Epithelial cell of proximal tubule (primary cell): ENCODE measurements at regions not wholly inside any gene's neighbourhood (a gene's known extent, or its start where the extent isn't known, plus 50 kb on each side); places are given as distances from the start of the nearest gene placed in this dataset.
A peak's percentile ranks its signal among the peaks of the same experiment; 100 is the strongest.

Experiments used
- DNase-seq: peaks from one replicate; pipeline ENCODE4 v3.0.0-alpha.2; 2011; ENCODE audit warnings: low read depth
- H3K4me3 ChIP-seq: 2 replicates; pipeline ENCODE4 v1.5.1; 2011; ENCODE audit warnings: low read depth, mild to moderate bottlenecking, low read length
- TF ChIP-seq, protein P1 (sequence below): conservative IDR thresholded peaks from 2 replicates; pipeline ENCODE4 v1.5.1; 2012; ENCODE audit warnings: low read depth, mild to moderate bottlenecking, low read length

- TF ChIP-seq, protein P1, sequence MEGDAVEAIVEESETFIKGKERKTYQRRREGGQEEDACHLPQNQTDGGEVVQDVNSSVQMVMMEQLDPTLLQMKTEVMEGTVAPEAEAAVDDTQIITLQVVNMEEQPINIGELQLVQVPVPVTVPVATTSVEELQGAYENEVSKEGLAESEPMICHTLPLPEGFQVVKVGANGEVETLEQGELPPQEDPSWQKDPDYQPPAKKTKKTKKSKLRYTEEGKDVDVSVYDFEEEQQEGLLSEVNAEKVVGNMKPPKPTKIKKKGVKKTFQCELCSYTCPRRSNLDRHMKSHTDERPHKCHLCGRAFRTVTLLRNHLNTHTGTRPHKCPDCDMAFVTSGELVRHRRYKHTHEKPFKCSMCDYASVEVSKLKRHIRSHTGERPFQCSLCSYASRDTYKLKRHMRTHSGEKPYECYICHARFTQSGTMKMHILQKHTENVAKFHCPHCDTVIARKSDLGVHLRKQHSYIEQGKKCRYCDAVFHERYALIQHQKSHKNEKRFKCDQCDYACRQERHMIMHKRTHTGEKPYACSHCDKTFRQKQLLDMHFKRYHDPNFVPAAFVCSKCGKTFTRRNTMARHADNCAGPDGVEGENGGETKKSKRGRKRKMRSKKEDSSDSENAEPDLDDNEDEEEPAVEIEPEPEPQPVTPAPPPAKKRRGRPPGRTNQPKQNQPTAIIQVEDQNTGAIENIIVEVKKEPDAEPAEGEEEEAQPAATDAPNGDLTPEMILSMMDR, result peak; percentile 63
- no peak overlapping the region for H3K4me3 ChIP-seq
- DNase-seq, result peak; percentile 77
These were observed 85.7 kb downstream of the COPS8 start for GRCh38 chr2:237171396-237171795.

DNA sequence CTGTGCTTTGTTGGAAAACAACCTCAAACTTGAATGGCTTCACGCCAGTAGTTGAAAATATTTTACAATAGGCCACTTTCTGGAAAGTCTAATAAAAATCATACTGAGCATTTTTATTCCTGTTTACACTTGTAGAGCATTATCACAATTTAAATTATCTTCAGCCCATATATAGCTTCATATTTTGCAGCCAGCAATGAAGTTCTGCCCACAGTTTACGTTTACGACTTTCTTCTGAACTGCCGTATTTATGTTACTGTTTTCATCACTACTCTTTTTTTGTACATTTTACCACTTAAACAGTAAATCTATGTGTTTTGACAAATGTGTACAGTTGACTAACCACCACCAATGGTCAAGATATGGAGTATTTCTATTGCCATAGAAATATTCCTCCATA, 86.2 kb downstream of the COPS8 start:
- no peak for DNase-seq
- H3K4me3 ChIP-seq, result no peak overlapping the region
- TF ChIP-seq, protein P1, result no peak

- TF ChIP-seq, protein P1, result no peak
- no peak for DNase-seq
- no peak overlapping the region for H3K4me3 ChIP-seq
These were observed 91.4 kb downstream of the COPS8 start for GRCh38 chr2:237177052-237177451.

GRCh38 chr2:237177986-237178385, 92.3 kb downstream of the COPS8 start:
- no peak overlapping the region for H3K4me3 ChIP-seq
- TF ChIP-seq, protein P1, result no peak

DNA sequence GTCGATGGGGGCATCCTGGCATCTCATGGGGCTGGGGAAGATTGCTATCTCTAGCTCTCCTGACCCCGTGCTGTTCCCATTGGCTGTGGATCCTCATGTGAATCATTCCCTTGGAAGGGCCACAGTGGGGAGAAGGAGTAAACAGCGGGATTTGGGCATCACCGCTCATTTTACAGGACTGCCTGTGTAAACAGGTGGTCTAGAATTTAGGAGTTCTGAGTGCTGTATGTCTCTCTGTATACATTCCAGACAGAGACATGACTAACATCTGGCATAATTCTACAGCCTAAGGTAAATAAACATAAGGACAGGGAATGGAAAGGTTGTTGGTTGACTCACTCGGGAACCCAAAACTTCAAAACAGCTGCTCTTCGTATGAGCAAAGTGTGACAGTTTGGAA, 92.7 kb downstream of the COPS8 start:
- TF ChIP-seq, protein P1, result no peak
- no peak overlapping the region for H3K4me3 ChIP-seq
- DNase-seq, result no peak

More at GRCh38 chr2:237177986-237178385, 92.3 kb downstream of the COPS8 start:
- DNase-seq, result no peak

DNA sequence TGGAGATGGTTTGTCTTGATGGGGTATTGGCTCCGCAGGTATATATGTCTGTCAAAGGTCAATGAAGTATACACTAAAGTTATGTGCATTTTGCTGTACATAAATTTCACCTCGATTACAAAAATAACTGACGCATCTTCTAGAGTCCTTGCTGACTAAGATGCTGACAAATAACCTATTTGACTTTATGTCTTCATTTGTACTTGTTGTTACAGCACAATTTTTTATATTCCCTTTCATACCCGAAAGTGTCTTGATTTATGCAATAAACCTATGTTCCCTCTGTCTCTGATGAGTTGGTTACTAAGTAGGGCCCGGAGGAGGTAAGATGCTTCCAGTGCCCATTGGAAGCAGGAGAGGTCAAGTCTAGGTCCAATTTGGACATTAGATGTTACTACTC, 93.5 kb downstream of the COPS8 start:
- no peak for DNase-seq
- TF ChIP-seq, protein P1, result no peak
- no peak overlapping the region for H3K4me3 ChIP-seq

DNA sequence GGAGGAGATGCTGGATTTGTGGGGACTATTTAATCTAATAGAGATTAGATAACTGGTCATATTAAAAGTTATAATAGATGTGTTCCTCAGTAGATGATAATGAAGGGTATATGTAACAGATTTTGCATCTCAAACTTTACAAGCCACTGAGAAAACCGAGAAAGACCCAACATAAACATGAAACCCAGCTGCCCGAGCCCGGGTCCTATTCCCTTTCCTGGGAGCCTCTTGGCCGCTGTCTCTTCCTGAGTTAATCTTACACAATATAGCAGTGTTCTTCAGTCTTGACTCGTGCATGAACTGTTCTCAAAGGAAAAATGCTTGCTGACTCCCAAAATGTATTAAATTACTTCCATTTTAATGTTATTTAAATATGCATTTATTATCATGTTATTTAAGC, 94.5 kb downstream of the COPS8 start:
- TF ChIP-seq, protein P1, result no peak
- no peak overlapping the region for H3K4me3 ChIP-seq
- no peak for DNase-seq
